ENCODE measurements at regions not wholly inside any gene's neighbourhood (a gene's known extent, or its start where the extent isn't known, plus 50 kb on each side); places are given as distances from the start of the nearest gene placed in this dataset.

- Mint-ChIP-seq H3K4me3 (no peak overlapping the region), H3K27ac (no peak overlapping the region), H3K36me3 (peaks cover 0 to 3% of the 10 kb centered on the region in 2 donors), H3K27me3 (peaks cover 6 to 15% of the 10 kb centered on the region in 2 donors), H3K4me1 (no peaks in the 10 kb centered on the region), H3K9me3 (no peaks in the 10 kb centered on the region)
- ATAC-seq (replicated peaks) (no peak), DNase-seq (no peak)
Measured at GRCh38 chr19:5268801-5269200, 71.8 kb downstream of the PTPRS start.

DNA sequence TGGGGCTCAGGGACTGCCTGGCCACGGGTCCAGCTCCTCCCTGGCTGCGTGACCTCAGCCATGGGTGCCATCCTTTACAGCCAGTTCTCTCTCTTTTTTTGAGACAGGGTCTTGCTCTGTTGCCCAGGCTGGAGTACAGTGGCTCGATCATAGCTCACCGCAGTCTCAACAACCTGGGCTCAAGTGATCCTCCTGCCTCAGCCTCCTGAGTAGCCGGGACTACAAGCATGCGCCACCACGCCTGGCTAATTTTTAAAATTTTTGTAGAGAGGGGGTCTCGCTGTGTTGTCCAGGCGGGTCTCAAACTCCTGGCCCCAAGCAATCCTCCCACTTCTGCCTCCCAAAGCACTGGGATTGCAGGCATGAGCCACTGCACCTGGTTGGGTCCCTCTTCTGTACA is 75.4 kb downstream of the PTPRS start:
- no peaks in the 10 kb centered on the region for H3K9me3 Mint-ChIP-seq
- DNase-seq (no peak), ATAC-seq (replicated peaks) (no peak)
- H3K27me3 Mint-ChIP-seq = peaks cover 5 to 7% of the 10 kb centered on the region in 2 donors
- no peak overlapping the region for H3K4me3 Mint-ChIP-seq
- no peaks in the 10 kb centered on the region for H3K4me1 Mint-ChIP-seq
- peaks cover 0 to 5% of the 10 kb centered on the region in 2 donors for H3K36me3 Mint-ChIP-seq
- H3K27ac Mint-ChIP-seq = no peak overlapping the region

DNA sequence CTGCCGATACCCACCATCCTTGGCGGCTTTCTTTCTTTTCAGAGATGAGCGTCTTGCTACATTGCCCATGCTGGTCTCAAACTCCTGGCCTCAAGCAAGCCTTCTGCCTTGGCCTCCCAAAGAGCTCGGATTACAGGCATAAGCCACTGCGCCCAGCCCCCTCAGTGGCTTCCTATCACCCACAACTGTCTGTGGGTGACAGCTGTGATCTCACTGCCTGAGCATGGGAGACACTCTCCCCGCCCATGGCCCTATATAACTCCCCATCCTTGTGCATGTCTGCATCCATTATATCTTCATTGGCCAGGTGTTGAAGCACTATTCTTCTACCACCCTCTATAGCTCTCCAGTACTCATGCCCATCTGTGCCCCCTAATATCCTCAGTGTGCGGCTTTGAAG is 76.2 kb downstream of the PTPRS start:
- Mint-ChIP-seq H3K4me1 (no peaks in the 10 kb centered on the region), H3K9me3 (no peaks in the 10 kb centered on the region), H3K36me3 (peaks cover 0 to 5% of the 10 kb centered on the region in 2 donors), H3K27me3 (peaks cover 5 to 7% of the 10 kb centered on the region in 2 donors), H3K27ac (no peak overlapping the region), H3K4me3 (no peak overlapping the region)
- ATAC-seq (replicated peaks) (no peak), DNase-seq (no peak)

- no peak overlapping the region for H3K27ac Mint-ChIP-seq
Measured at GRCh38 chr19:5263615-5264014, 77.0 kb downstream of the PTPRS start.

DNA sequence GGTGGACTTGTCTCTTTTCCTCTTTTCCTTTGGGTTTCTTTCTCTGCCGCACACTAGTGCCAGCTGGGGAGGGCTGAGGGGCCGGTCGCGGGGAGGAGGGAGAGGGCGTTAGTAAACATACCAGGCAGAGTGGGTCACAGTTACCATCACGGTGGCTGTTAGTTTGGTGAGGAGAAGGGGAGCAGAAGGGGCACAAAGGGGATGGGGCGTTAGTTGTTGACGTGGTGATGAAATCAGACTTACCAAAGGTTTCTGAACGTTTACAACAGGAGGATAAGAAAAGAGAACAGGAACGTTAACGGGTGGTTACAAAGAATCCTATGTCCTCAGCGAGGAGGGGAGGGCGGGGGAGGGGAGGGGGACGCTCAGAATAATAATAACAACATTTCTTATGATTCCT is 77.9 kb downstream of the PTPRS start:
- Mint-ChIP-seq H3K9me3 (no peaks in the 10 kb centered on the region), H3K4me1 (no peaks in the 10 kb centered on the region), H3K27ac (no peak overlapping the region), H3K27me3 (peaks cover 5 to 7% of the 10 kb centered on the region in 2 donors), H3K36me3 (peaks cover 0 to 5% of the 10 kb centered on the region in 2 donors), H3K4me3 (no peak overlapping the region)
- no peak for DNase-seq
- no peak for ATAC-seq (replicated peaks)

More at GRCh38 chr19:5263615-5264014, 77.0 kb downstream of the PTPRS start:
- H3K27me3 Mint-ChIP-seq = peaks cover 5 to 7% of the 10 kb centered on the region in 2 donors
- DNase-seq (no peak), ATAC-seq (replicated peaks) (no peak)
- peaks cover 0 to 5% of the 10 kb centered on the region in 2 donors for H3K36me3 Mint-ChIP-seq
- no peaks in the 10 kb centered on the region for H3K4me1 Mint-ChIP-seq
- H3K9me3 Mint-ChIP-seq = no peaks in the 10 kb centered on the region
- no peak overlapping the region for H3K4me3 Mint-ChIP-seq

GRCh38 chr19:5261156-5261890 is 79.3 kb downstream of the PTPRS start:
- DNase-seq (no peak), ATAC-seq (replicated peaks) (no peak)
- Mint-ChIP-seq H3K36me3 (peaks cover 0 to 6% of the 10 kb centered on the region in 2 donors), H3K4me1 (no peaks in the 10 kb centered on the region), H3K9me3 (peaks cover under 1 to 2% of the 10 kb centered on the region in 2 donors), H3K4me3 (no peak overlapping the region), H3K27ac (no peak overlapping the region), H3K27me3 (peaks cover 0 to 7% of the 10 kb centered on the region in 2 donors)

DNA sequence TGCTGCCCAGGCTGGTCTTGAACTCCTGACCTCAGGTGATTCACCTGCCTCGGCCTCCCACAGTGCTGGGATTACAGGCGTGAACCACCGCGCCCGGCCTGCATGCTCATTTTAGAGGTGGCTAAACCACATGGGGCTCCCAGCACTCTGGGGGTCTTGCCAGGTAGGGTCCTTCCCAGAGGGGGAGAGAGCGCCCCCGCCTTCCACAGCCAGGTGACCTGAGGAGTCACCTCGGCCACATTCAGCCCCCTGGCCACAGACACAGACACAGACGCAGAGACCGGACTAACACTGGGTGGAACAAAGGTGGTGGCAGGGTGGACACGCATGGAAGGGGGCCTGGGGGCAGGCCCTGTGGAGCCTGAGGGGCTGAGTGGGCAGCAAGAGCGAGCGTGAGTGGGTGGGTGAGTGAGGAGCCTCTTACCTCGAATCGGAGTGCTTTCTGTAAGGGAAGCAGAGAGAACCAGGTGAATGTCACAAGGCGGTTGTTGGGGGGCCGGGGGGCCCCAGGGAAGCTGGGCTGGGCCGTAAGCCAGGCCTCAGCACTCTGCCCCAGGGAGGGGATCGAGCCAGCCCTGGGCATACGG is 80.1 kb downstream of the PTPRS start:
- Mint-ChIP-seq H3K36me3 (peaks cover 0 to 13% of the 10 kb centered on the region in 2 donors), H3K27me3 (peaks cover 0 to 7% of the 10 kb centered on the region in 2 donors), H3K9me3 (peaks cover 8% of the 10 kb centered on the region in 2 donors), H3K27ac (no peak overlapping the region), H3K4me3 (no peak overlapping the region), H3K4me1 (no peaks in the 10 kb centered on the region)
- DNase-seq (no peak), ATAC-seq (replicated peaks) (no peak)

GRCh38 chr19:5259750-5260149 is 80.9 kb downstream of the PTPRS start:
- H3K36me3 Mint-ChIP-seq = peaks cover 3 to 18% of the 10 kb centered on the region in 2 donors
- DNase-seq = no peak
- H3K9me3 Mint-ChIP-seq = peaks cover 14% of the 10 kb centered on the region in 2 donors
- peaks cover 0 to 7% of the 10 kb centered on the region in 2 donors for H3K27me3 Mint-ChIP-seq
- H3K27ac Mint-ChIP-seq = no peak overlapping the region
- H3K4me3 Mint-ChIP-seq = no peak overlapping the region
- ATAC-seq (replicated peaks) = no peak
- no peaks in the 10 kb centered on the region for H3K4me1 Mint-ChIP-seq

- Mint-ChIP-seq H3K36me3 (peaks cover 3 to 19% of the 10 kb centered on the region in 2 donors), H3K27ac (no peak overlapping the region), H3K4me1 (no peaks in the 10 kb centered on the region), H3K9me3 (peaks cover 19 to 20% of the 10 kb centered on the region in 2 donors), H3K27me3 (no peaks in the 10 kb centered on the region), H3K4me3 (no peak overlapping the region)
- DNase-seq = no peak
- no peak for ATAC-seq (replicated peaks)
Measured at GRCh38 chr19:5257155-5258045, 83.2 kb downstream of the PTPRS start.

- H3K4me3 Mint-ChIP-seq = no peak overlapping the region
- H3K36me3 Mint-ChIP-seq = peaks cover 3 to 19% of the 10 kb centered on the region in 2 donors
- no peaks in the 10 kb centered on the region for H3K27me3 Mint-ChIP-seq
- H3K4me1 Mint-ChIP-seq = no peaks in the 10 kb centered on the region
- no peak for DNase-seq
- no peak for ATAC-seq (replicated peaks)
- H3K27ac Mint-ChIP-seq = no peak overlapping the region
- peaks cover 19 to 20% of the 10 kb centered on the region in 2 donors for H3K9me3 Mint-ChIP-seq
Measured at GRCh38 chr19:5255602-5256231, 84.9 kb downstream of the PTPRS start.

DNA sequence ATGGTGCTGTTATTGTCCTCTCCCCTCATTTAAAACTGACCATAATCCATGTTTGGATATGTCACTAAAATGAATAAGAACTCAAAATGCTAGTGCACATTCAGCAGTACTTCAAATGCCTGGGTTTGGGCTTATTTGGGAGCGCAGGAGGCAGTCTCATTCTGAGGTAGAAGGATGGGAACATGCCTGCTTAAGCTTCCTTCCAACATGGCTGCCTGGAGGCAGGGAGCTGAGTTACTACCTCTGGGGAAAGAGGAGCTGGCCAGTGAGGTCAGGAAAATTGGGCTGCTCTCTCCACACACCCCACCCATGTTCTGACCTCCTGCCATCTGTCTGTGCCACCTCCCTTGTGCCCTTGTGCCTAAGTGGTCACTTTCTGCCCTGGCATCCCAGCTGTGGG is 85.7 kb downstream of the PTPRS start:
- no peak for ATAC-seq (replicated peaks)
- no peak for DNase-seq
- H3K4me1 Mint-ChIP-seq = no peaks in the 10 kb centered on the region
- no peak overlapping the region for H3K4me3 Mint-ChIP-seq
- no peak overlapping the region for H3K27ac Mint-ChIP-seq
- peaks cover 3 to 19% of the 10 kb centered on the region in 2 donors for H3K36me3 Mint-ChIP-seq
- H3K27me3 Mint-ChIP-seq = no peaks in the 10 kb centered on the region
- H3K9me3 Mint-ChIP-seq = peaks cover 19 to 20% of the 10 kb centered on the region in 2 donors

DNA sequence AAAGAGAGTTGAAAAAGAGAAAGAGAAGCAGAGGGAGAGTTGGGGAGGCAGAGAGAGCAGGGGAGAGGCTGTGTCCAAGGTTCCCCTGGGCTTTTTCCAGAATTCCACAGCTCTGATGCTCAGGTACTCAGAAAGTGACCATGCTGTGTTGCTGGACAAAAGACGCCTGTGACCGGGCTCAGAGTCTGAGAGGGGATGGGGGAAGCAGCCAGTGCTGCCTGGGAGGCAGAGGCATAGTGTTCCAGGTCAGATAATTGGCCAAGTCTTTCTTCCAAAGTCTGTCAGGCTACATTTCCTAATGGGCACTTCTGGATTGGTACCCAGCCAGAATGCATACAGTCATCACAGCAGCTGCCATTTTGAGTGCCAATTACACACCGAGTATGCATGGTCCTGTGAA is 86.1 kb downstream of the PTPRS start:
- H3K4me1 Mint-ChIP-seq = no peaks in the 10 kb centered on the region
- H3K27me3 Mint-ChIP-seq = peaks cover 0 to 3% of the 10 kb centered on the region in 2 donors
- DNase-seq (no peak), ATAC-seq (replicated peaks) (no peak)
- no peak overlapping the region for H3K27ac Mint-ChIP-seq
- peaks cover 20% of the 10 kb centered on the region in 2 donors for H3K9me3 Mint-ChIP-seq
- H3K36me3 Mint-ChIP-seq = peaks cover 3 to 19% of the 10 kb centered on the region in 2 donors
- H3K4me3 Mint-ChIP-seq = no peak overlapping the region

GRCh38 chr19:5253406-5254110 is 87.1 kb downstream of the PTPRS start:
- no peak overlapping the region for H3K27ac Mint-ChIP-seq
- peaks cover 20 to 21% of the 10 kb centered on the region in 2 donors for H3K9me3 Mint-ChIP-seq
- H3K4me1 Mint-ChIP-seq = no peaks in the 10 kb centered on the region
- H3K4me3 Mint-ChIP-seq = no peak overlapping the region
- H3K27me3 Mint-ChIP-seq = peaks cover 0 to 10% of the 10 kb centered on the region in 2 donors
- peaks cover 3 to 19% of the 10 kb centered on the region in 2 donors for H3K36me3 Mint-ChIP-seq
- DNase-seq = no peak
- no peak for ATAC-seq (replicated peaks)
